Hepatocyte (in vitro differentiated cells): ENCODE measurements at regions not wholly inside any gene's neighbourhood (a gene's known extent, or its start where the extent isn't known, plus 50 kb on each side); places are given as distances from the start of the nearest gene placed in this dataset.
"Not testable (repeated sequence)": the region's sequence is repeated elsewhere in the genome, so short reads cannot be mapped to it uniquely, and the experiment has no call there.

Experiments used
- DNase-seq: peaks from one replicate; pipeline ENCODE4 v3.0.0-alpha.2; 2016; ENCODE audit warnings: low spot score
- H2AFZ ChIP-seq: fragments of 200-600 bp; sonication (generic); 2 replicates; pipeline ENCODE4 v1.6.0; 2016; ENCODE audit warnings: antibody characterized with exemption, mild to moderate bottlenecking
- H3K27ac ChIP-seq: fragments of 200-600 bp; sonication (generic); 2 replicates; pipeline ENCODE4 v1.5.1; 2016; ENCODE audit warnings: mild to moderate bottlenecking
- H3K27me3 ChIP-seq: fragments of 200-600 bp; sonication (generic); 2 replicates; pipeline ENCODE4 v1.6.1; 2016
- H3K36me3 ChIP-seq: fragments of 200-600 bp; sonication (generic); replicated peaks from 2 replicates; pipeline ENCODE4 v1.5.1; 2016; ENCODE audit warnings: low read depth; ENCODE audit not compliant: insufficient read depth
- H3K4me1 ChIP-seq: fragments of 200-600 bp; sonication (generic); 2 replicates; pipeline ENCODE4 v1.5.1; 2016; ENCODE audit warnings: mild to moderate bottlenecking, moderate library complexity; ENCODE audit not compliant: insufficient read depth
- H3K4me2 ChIP-seq: fragments of 200-600 bp; sonication (generic); 2 replicates; pipeline ENCODE4 v1.6.0; 2016
- H3K4me3 ChIP-seq: fragments of 200-600 bp; sonication (generic); 2 replicates; pipeline ENCODE4 v1.5.1; 2016; ENCODE audit warnings: mild to moderate bottlenecking
- H3K79me2 ChIP-seq: fragments of 200-600 bp; sonication (generic); 2 replicates; pipeline ENCODE4 v1.6.0; 2017; ENCODE audit warnings: mild to moderate bottlenecking
- H3K9me2 ChIP-seq: fragments of 200-600 bp; sonication (generic); replicated peaks from 2 replicates; pipeline ENCODE4 v1.6.0; 2017; ENCODE audit warnings: mild to moderate bottlenecking; ENCODE audit not compliant: insufficient read depth
- H3K9me3 ChIP-seq: fragments of 200-600 bp; sonication (generic); 2 replicates; pipeline ENCODE4 v1.5.1; 2016; ENCODE audit warnings: low read depth, mild to moderate bottlenecking
- H4K20me1 ChIP-seq: fragments of 200-600 bp; sonication (generic); 2 replicates; pipeline ENCODE4 v1.6.0; 2016; ENCODE audit warnings: mild to moderate bottlenecking; ENCODE audit not compliant: insufficient read depth, poor library complexity, severe bottlenecking
- WGBS: methylation state at CpG from one replicate; pipeline ENCODE4 v1.1.6; 2016; ENCODE audit warnings: low lambda C conversion rate; ENCODE audit errors: missing lambda C conversion rate; 5-methylcytosine and 5-hydroxymethylcytosine counted together

- H3K27me3 ChIP-seq, H2AFZ ChIP-seq, H3K79me2 ChIP-seq, H3K9me2 ChIP-seq, H3K4me3 ChIP-seq, H3K9me3 ChIP-seq, H4K20me1 ChIP-seq, H3K27ac ChIP-seq, H3K4me1 ChIP-seq, H3K4me2 ChIP-seq, H3K36me3 ChIP-seq, DNase-seq: not testable (repeated sequence)
- WGBS: 90% methylated on average over 5 of the region's 6 CpGs
Measured at GRCh38 chr1:120977279-120977678, 87.7 kb downstream of the PPIAL4A start.

DNA sequence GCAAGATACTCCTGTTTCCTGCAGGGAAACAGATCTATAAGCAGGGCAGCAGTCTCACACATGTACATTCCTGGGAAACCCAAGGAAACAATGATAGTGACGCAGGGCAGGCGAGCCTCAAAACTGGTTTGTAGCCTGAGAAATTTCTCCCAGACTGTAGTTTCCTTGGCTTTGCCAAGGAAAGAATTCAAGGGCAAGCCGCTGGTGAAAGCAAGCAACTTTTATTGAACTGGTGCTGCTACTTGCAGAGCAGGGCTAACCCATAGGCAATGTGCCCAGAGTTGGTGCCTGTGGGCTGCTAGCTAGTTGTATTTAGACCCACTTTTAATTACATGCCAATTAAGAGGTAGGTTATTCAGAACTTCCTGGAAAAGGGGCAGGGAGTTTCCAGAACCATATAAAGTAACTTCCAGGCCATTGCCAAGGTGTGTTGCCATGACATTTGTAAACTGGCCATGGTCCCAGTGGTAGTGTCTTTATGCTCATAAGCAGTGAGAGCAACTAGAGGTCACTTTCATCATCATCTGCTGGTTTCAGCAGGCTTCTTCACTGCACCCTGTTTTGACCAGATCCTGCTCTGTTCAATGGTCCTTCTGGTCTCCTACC lies 92.0 kb downstream of the PPIAL4A start:
- not testable (repeated sequence) for H3K9me2 ChIP-seq, H3K79me2 ChIP-seq, H2AFZ ChIP-seq, H3K9me3 ChIP-seq, H3K4me1 ChIP-seq, H3K27me3 ChIP-seq, H4K20me1 ChIP-seq, H3K4me2 ChIP-seq, H3K4me3 ChIP-seq, H3K36me3 ChIP-seq, DNase-seq, H3K27ac ChIP-seq
- 74% methylated on average over 3 of the region's 3 CpGs for WGBS

- H3K9me3 ChIP-seq, H4K20me1 ChIP-seq, H3K36me3 ChIP-seq, H3K27me3 ChIP-seq, H3K79me2 ChIP-seq, H3K27ac ChIP-seq, H3K4me2 ChIP-seq, DNase-seq, H2AFZ ChIP-seq, H3K4me3 ChIP-seq, H3K4me1 ChIP-seq, H3K9me2 ChIP-seq: not testable (repeated sequence)
- WGBS: no CpG with 5 or more reads among the region's 2 CpGs
Measured at GRCh38 chr1:120994614-120995013, 105.0 kb downstream of the PPIAL4A start.

DNA sequence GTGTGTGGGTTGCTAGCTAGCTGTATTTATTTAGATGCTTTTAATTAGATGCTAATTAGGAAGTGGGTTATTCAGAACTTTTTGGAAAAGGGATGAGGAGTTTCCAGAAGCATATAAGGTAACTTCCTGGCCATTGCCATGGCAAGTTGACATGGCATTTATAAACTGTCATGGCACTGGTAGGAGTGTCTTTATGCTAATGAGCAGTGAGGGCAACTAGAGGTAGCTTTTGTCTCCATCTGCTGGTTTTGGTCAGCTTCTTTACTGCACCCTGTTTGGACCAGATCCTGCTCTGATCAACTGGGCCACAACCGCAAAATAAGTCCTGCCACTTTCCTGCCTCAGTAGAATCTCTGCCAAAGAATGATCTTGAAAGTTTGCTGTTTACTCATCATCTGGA lies 105.5 kb downstream of the PPIAL4A start:
- H3K27ac ChIP-seq, H3K79me2 ChIP-seq, H3K4me2 ChIP-seq, DNase-seq, H3K9me2 ChIP-seq, H3K4me3 ChIP-seq, H2AFZ ChIP-seq, H4K20me1 ChIP-seq, H3K4me1 ChIP-seq, H3K9me3 ChIP-seq, H3K27me3 ChIP-seq, H3K36me3 ChIP-seq: not testable (repeated sequence)
- WGBS: no CpG with 5 or more reads among the region's 1 CpG

- H4K20me1 ChIP-seq, H3K4me2 ChIP-seq: not testable (repeated sequence)
Measured at GRCh38 chr1:121001090-121001726, 111.6 kb downstream of the PPIAL4A start.

DNA sequence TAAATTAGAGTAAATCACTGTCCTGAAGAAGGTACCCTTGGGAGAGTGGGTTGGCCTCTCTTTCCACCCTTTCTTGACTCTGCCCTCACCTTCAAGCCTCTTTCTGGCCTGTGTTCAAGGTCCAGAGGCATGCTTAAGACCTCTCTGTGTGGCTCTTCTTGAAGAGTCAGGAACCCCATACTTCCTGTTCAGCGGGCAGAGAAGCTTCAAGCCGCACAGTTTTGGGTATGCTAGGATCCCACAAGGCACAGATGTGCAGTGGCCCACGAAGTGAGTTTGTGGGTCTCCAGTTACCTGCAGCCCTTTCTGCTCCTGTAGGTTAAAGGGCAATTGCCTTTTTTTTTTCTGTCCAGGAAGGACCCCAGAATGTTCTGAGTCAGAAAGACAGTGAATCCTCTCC lies 113.7 kb downstream of the PPIAL4A start:
- H3K79me2 ChIP-seq, H2AFZ ChIP-seq, H3K36me3 ChIP-seq, H3K4me2 ChIP-seq, H3K4me1 ChIP-seq, H4K20me1 ChIP-seq, H3K27ac ChIP-seq, H3K4me3 ChIP-seq, H3K9me2 ChIP-seq, DNase-seq, H3K27me3 ChIP-seq, H3K9me3 ChIP-seq: not testable (repeated sequence)
- WGBS: 60% methylated on average over 1 of the region's 3 CpGs

More at GRCh38 chr1:121001090-121001726, 111.6 kb downstream of the PPIAL4A start:
- not testable (repeated sequence) for H3K4me3 ChIP-seq, H3K79me2 ChIP-seq, H3K36me3 ChIP-seq, H3K27ac ChIP-seq, H2AFZ ChIP-seq, H3K9me3 ChIP-seq, H3K27me3 ChIP-seq, H3K4me1 ChIP-seq, H3K9me2 ChIP-seq, DNase-seq
- 91% methylated on average over 3 of the region's 10 CpGs for WGBS

DNA sequence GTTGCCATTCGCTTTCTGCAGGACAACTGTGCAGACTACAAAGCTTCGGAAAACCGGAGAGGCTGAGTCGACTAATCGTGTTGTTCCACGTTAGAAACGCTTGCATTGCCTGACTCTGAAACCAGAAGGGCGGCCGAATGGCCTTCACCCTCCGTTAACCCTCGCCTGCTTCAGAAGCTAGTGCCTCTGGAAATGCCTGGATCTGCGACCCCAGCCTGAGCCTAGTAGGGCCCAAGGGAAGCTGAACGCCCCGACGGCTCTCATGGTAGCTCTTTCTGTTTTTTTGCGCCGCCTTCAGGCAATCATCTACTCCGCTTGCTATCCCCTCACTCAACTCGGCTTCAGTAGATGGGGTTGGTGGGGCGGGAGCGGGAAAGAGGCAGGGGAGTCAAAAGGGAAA lies 117.3 kb downstream of the PPIAL4A start:
- not testable (repeated sequence) for H3K4me1 ChIP-seq, H3K36me3 ChIP-seq, H3K9me3 ChIP-seq, H3K4me2 ChIP-seq, H3K27ac ChIP-seq, H3K27me3 ChIP-seq, H4K20me1 ChIP-seq, DNase-seq, H3K9me2 ChIP-seq, H3K79me2 ChIP-seq, H2AFZ ChIP-seq, H3K4me3 ChIP-seq
- 74% methylated on average over 21 of the region's 21 CpGs for WGBS

GRCh38 chr1:121007755-121008154 lies 118.2 kb downstream of the PPIAL4A start:
- H3K4me2 ChIP-seq, H3K4me1 ChIP-seq, H2AFZ ChIP-seq, H4K20me1 ChIP-seq, H3K36me3 ChIP-seq, H3K27ac ChIP-seq, H3K79me2 ChIP-seq, DNase-seq, H3K9me2 ChIP-seq, H3K9me3 ChIP-seq, H3K4me3 ChIP-seq, H3K27me3 ChIP-seq: not testable (repeated sequence)
- 91% methylated on average over 8 of the region's 10 CpGs for WGBS

- 60% methylated on average over 40 of the region's 46 CpGs for WGBS
- not testable (repeated sequence) for H3K27ac ChIP-seq, H3K79me2 ChIP-seq, H3K4me3 ChIP-seq, H4K20me1 ChIP-seq, H3K9me3 ChIP-seq, H2AFZ ChIP-seq, H3K27me3 ChIP-seq, H3K9me2 ChIP-seq, H3K4me1 ChIP-seq, DNase-seq, H3K36me3 ChIP-seq
- H3K4me2 ChIP-seq: peak overlapping the region; percentile 54
Measured at GRCh38 chr1:121008512-121009215, 119.1 kb downstream of the PPIAL4A start.
